ENCODE measurements at regions not wholly inside any gene's neighbourhood (a gene's known extent, or its start where the extent isn't known, plus 50 kb on each side); places are given as distances from the start of the nearest gene placed in this dataset.

DNA sequence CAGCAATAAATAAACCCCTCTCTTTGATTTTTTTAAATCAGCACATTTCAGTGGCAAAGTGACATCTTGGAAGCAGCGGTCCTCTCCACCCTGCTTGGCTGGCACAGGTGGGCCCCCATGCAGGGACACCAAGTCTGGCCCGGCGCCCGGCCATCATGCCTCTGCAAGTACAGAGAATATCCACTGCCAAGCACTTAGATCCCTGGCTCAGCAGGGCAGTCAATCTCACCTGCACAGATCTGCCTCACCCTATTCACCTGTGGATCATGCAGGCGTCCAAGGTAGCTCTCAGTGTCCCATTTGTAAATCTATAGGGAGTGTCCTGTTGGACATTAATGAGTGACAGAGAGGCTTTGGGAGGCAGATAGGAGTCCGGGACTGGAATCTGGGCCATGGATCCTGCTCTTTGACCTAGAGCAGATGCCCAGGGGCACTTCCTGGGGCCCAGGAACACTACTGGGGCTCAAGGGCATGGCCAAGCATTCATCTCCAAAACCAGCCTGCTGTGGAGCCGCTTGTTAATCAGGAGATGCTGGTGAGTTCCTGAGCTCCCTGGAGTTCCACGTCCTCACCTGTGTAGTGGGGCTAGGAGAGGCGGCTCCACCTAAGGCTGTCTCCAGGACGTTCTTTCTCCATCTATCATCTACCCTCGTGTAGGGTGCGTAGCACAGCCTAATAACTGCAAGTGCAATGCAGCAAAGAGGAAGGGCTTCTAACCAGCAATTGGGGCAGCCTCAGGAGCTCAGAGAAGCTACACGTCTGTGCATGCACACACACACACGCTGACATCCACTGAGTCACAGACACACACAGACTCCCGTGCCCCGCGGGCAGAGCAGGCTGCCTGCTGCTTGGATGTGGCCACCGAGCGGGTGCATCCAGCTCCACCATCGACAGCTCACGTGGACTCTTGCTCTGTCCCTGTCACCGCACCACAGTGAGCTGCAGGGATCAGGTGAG, 123.6 kb downstream of the OAT start:
- Mint-ChIP-seq H3K4me3 (no peak overlapping the region), H3K4me1 (ENCODE audit: low read depth in 2 of 2) (peaks cover 0 to 2% of the 10 kb centered on the region in 2 donors), H3K36me3 (ENCODE audit: insufficient read depth) (no peaks in the 10 kb centered on the region), H3K27me3 (peaks cover 6 to 13% of the 10 kb centered on the region in 2 donors), H3K9me3 (peaks cover 2 to 7% of the 10 kb centered on the region in 2 donors), H3K27ac (no peak overlapping the region)
- DNase-seq, result no peak
- ATAC-seq (replicated peaks), result no peak

DNA sequence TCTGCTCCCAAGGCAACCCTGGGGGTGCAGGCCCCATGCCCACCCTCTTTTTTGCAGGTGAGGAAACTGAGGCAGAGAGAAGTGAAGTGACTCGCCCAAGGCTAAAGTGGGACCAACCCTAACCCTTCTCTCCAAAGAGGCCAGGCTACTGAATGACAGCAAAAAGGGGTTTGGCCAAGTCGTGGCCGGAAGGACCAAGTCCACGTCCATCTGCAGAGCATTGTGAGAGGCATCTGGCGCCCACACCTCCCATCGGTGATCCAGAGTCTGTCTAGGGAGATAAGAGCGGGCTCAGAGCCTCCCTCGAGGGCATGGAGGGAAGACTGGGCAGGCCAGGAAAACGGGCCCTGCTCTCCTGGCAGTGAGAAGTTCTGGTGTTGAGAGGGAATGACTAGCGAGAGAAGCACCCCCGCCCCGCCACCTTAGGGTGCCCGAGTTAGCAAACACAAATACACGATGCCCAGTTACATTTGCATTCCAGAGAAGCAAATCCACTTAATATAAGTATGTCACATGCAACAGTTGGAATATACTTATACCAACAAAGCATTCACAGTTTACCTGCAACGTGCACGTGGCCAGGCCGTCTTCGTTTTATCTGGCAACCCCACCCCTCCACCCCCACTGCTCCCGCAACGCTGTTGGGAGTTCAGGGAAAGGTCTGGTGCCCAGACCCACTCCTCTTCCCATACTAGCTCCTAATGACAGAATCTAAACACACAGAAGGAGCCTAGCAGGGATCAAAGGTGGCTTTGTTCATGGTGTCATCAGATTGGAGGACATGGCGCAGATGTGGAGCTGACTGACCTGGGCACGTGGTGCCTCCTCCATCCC, 124.9 kb downstream of the OAT start:
- DNase-seq (no peak), ATAC-seq (replicated peaks) (no peak)
- H3K27ac Mint-ChIP-seq, result no peak overlapping the region
- H3K4me3 Mint-ChIP-seq, result no peak overlapping the region
- peaks cover 6 to 10% of the 10 kb centered on the region in 2 donors for H3K27me3 Mint-ChIP-seq
- H3K9me3 Mint-ChIP-seq, result peaks cover 2 to 7% of the 10 kb centered on the region in 2 donors
- H3K4me1 Mint-ChIP-seq (ENCODE audit: low read depth in 2 of 2), result peaks cover 0 to 4% of the 10 kb centered on the region in 2 donors
- H3K36me3 Mint-ChIP-seq (ENCODE audit: insufficient read depth), result no peaks in the 10 kb centered on the region

DNA sequence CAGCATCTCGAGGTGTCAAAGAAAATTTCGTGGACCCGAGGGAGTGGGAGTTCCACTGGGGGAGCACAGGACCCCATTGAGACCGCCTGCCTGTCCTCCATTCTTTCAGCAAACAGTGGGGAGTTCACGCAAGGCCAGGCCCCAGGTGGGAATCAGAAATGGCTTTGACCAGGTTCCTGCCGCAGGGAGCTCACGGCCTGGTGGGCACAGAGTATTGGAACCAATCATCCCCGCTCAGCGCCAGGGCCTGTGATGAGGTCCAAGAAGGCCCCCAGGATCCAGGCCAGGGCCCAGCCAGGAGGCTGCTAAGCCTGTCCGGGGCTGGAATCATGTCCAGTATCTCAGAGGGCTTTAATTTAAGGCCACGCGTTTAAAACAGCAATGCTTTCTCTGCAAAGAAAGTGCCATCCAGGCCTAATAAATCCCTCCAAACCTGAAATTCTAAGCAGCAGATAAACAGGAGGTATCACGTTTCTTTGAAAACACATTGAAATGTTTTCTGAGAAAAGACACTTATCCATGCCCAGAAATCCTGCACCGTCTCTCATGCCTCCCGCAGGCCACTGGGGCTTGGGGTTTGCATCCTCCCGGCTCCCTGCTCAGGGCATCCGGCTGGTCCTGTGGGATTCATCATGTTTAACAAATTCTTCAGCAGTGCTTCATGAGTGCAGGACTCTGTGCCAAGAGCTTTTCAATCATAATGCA, 125.7 kb downstream of the OAT start:
- Mint-ChIP-seq H3K9me3 (peaks cover 2 to 7% of the 10 kb centered on the region in 2 donors), H3K36me3 (ENCODE audit: insufficient read depth) (no peaks in the 10 kb centered on the region), H3K4me1 (ENCODE audit: low read depth in 2 of 2) (peaks cover 0 to 4% of the 10 kb centered on the region in 2 donors), H3K4me3 (no peak overlapping the region), H3K27ac (no peak overlapping the region), H3K27me3 (peaks cover 6 to 10% of the 10 kb centered on the region in 2 donors)
- ATAC-seq (replicated peaks), result no peak
- DNase-seq, result no peak

GRCh38 chr10:124291001-124291701, 127.6 kb downstream of the OAT start:
- ATAC-seq (replicated peaks), result no peak
- H3K36me3 Mint-ChIP-seq (ENCODE audit: insufficient read depth), result no peaks in the 10 kb centered on the region
- H3K27ac Mint-ChIP-seq, result no peak overlapping the region

DNA sequence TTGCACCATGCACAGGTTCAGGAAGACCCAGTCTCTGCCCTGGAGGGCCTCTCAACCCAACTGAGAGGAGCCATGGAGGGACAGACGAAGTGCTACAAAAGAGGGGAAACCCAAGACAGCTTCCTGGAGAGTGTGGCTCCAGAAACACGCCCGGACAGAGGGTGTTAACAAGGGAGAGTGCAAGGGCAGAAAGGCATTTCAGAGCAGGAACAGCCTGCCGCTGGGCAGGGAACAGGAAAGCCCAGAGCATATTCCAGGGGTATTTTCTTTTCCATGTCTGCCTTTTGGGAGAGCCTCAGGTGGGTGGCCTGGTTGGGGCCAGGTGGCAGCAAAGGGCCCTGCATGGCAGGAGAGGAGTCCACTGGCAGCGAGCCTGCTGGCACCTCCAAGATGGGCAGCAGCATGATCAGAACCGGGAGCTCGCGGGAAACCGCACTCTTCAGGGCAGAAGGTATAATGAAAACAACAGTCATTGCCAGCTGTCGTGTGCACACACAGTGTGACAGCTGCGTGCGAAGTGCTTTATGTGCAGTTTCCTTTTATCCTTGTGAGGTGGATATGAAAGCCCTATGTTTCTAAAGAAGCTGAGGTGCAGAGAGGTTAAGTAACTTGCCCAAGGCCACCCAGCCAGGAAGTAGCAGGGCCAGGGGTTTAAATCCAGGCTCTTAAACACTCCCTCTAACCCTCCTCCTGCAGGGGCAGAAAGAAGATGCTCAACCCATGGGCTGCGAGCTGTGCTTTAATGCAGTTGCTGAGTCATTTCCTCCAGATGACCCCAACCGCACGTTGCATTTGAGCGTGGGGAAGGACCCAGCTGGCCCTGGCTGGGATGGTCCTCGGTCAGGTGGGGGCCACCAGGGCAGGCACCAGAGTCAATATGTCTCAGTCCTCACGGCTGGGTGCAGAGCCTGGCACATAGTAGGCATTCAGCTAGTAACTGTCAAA, 128.6 kb downstream of the OAT start:
- Mint-ChIP-seq H3K27me3 (no peaks in the 10 kb centered on the region), H3K9me3 (no peaks in the 10 kb centered on the region), H3K4me1 (ENCODE audit: low read depth in 2 of 2) (peaks cover 0 to 4% of the 10 kb centered on the region in 2 donors), H3K27ac (no peak overlapping the region), H3K36me3 (ENCODE audit: insufficient read depth) (no peaks in the 10 kb centered on the region), H3K4me3 (no peak overlapping the region)
- ATAC-seq (replicated peaks) (no peak), DNase-seq (no peak)

More at GRCh38 chr10:124291001-124291701, 127.6 kb downstream of the OAT start:
- Mint-ChIP-seq H3K27me3 (no peaks in the 10 kb centered on the region), H3K4me1 (ENCODE audit: low read depth in 2 of 2) (peaks cover 0 to 4% of the 10 kb centered on the region in 2 donors), H3K9me3 (no peaks in the 10 kb centered on the region), H3K4me3 (no peak overlapping the region)
- DNase-seq, result no peak

DNA sequence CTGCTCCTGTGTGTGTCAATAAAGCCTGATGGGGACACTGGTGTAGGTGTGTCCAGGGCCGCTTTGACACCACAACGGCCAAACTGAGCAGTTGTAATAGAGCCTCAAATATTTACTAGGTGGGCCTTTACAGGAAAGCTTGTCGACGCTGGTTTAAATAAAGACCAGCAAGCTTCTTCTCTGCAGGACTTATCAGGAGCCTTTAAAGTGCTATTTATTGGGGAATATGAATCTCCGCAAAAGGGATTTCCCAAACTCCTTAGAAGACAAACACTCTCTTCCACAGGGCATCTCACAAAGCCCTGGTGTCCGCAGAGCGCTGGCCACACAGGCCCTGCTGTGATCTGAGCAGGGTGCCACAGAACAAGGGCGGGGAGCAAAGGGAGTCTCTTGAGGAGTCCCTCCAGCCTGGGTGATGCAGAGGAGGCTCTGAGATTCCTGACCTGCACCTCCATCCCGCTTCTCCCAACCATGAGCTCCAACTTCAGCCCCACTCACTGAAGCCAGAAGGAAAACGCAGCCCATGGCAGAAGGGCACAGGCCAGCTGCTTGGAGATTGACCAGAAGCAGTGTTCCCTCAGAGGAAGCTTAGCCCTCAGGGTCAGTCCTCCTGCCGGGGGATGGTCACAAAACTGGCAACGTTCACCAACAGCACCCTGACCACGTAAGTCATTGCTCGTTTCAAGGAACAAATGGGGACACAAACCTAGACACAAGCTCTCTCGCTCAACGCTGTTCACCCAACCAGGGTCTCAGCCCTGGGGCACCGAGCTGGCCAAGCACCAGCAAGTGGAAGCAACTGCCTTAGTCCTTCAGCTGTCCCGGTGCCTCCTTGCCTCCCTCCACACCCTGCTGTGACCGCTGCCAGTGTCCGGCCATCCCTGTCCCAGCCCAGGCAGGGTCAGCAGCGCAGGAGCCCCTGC, 129.5 kb downstream of the OAT start:
- no peak for ATAC-seq (replicated peaks)
- Mint-ChIP-seq H3K9me3 (no peaks in the 10 kb centered on the region), H3K36me3 (ENCODE audit: insufficient read depth) (no peaks in the 10 kb centered on the region), H3K4me3 (no peak overlapping the region), H3K27ac (no peak overlapping the region), H3K4me1 (ENCODE audit: low read depth in 2 of 2) (peaks cover 0 to 4% of the 10 kb centered on the region in 2 donors), H3K27me3 (no peaks in the 10 kb centered on the region)
- DNase-seq, result no peak

DNA sequence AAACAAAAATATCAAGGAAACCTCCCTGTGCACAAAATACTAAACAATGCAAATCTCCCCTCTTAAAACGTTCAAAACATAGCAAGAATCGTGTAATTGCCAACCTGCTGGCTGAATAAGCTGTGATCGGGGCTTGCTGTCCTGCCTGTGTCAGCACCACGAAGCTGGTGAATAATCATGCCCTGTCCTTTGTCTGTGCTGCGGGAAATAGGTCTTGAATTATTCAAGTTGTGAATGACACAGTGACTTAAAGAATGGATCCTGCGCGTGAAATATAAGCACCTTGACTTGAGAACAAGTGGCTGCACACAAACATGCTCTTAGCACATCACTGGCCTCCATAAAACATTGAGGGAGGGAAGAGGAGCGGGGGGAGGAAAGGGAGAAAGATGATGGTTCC, 130.2 kb downstream of the OAT start:
- ATAC-seq (replicated peaks), result no peak
- Mint-ChIP-seq H3K27me3 (peaks cover 5 to 7% of the 10 kb centered on the region in 2 donors), H3K4me3 (no peak overlapping the region), H3K36me3 (ENCODE audit: insufficient read depth) (no peaks in the 10 kb centered on the region), H3K4me1 (ENCODE audit: low read depth in 2 of 2) (peaks cover 0 to 4% of the 10 kb centered on the region in 2 donors), H3K27ac (no peak overlapping the region), H3K9me3 (no peaks in the 10 kb centered on the region)
- DNase-seq, result no peak

GRCh38 chr10:124287791-124288190, 130.9 kb downstream of the OAT start:
- no peak for ATAC-seq (replicated peaks)
- peaks cover 6 to 8% of the 10 kb centered on the region in 2 donors for H3K27me3 Mint-ChIP-seq
- no peak overlapping the region for H3K4me3 Mint-ChIP-seq
- no peaks in the 10 kb centered on the region for H3K36me3 Mint-ChIP-seq (ENCODE audit: insufficient read depth)
- peaks cover 0 to 4% of the 10 kb centered on the region in 2 donors for H3K4me1 Mint-ChIP-seq (ENCODE audit: low read depth in 2 of 2)
- no peaks in the 10 kb centered on the region for H3K9me3 Mint-ChIP-seq
- no peak for DNase-seq
- no peak overlapping the region for H3K27ac Mint-ChIP-seq

- Mint-ChIP-seq H3K4me1 (ENCODE audit: low read depth in 2 of 2) (peaks cover 0 to 4% of the 10 kb centered on the region in 2 donors), H3K27me3 (peaks cover 6 to 10% of the 10 kb centered on the region in 2 donors), H3K9me3 (no peaks in the 10 kb centered on the region), H3K36me3 (ENCODE audit: insufficient read depth) (no peaks in the 10 kb centered on the region), H3K27ac (no peak overlapping the region), H3K4me3 (no peak overlapping the region)
- DNase-seq, result no peak
- ATAC-seq (replicated peaks), result no peak
These were observed 131.5 kb downstream of the OAT start for GRCh38 chr10:124287071-124287685.

DNA sequence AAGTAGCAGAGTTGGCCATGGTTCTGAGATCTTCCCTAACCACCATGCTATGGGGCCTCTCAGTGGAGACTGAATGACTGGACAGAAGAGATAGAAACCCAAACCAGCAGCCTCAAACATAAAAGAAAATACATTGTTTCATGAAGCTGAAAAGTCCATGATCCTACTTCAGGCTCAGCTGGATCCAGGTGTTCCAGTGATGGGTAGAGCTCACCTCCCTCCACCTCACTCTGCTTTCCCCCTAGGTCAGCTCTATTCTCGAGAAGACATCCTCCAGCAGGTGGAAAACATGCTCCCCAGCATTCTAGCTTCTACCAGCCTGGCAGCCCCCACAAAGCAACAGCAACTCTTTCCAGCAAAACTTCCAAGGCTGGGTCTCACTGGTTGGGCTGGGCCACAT, 132.1 kb downstream of the OAT start:
- no peaks in the 10 kb centered on the region for H3K36me3 Mint-ChIP-seq (ENCODE audit: insufficient read depth)
- H3K27me3 Mint-ChIP-seq, result peaks cover 6 to 16% of the 10 kb centered on the region in 2 donors
- H3K4me3 Mint-ChIP-seq, result no peak overlapping the region
- DNase-seq (no peak), ATAC-seq (replicated peaks) (no peak)
- H3K4me1 Mint-ChIP-seq (ENCODE audit: low read depth in 2 of 2), result peaks cover 0 to 4% of the 10 kb centered on the region in 2 donors
- H3K9me3 Mint-ChIP-seq, result no peaks in the 10 kb centered on the region
- H3K27ac Mint-ChIP-seq, result no peak overlapping the region

Measured in effector memory CD8-positive, alpha-beta T cell (primary cell).